Mesothelial cell of epicardium (in vitro differentiated cells): ENCODE measurements at regions not wholly inside any gene's neighbourhood (a gene's known extent, or its start where the extent isn't known, plus 50 kb on each side); places are given as distances from the start of the nearest gene placed in this dataset.

Experiments used
- DNase-seq, 2 experiments: peaks; one replicate each; pipeline ENCODE4 v3.0.0; 2021; ENCODE audit warnings: low spot score in 2 of 2; ENCODE audit not compliant: unreplicated experiment in 2 of 2
- H3K27ac Mint-ChIP-seq: 2 replicates; pipeline ENCODE4 v1.8.0; 2021; ENCODE audit warnings: mixed read lengths
- H3K27me3 Mint-ChIP-seq: 2 replicates; pipeline ENCODE4 v1.8.0; 2021; ENCODE audit warnings: low read depth, mixed read lengths
- H3K36me3 Mint-ChIP-seq: 2 replicates; pipeline ENCODE4 v1.8.0; 2021; ENCODE audit warnings: mixed read lengths
- H3K4me1 Mint-ChIP-seq: 2 replicates; pipeline ENCODE4 v1.8.0; 2021; ENCODE audit warnings: mixed read lengths
- H3K4me3 Mint-ChIP-seq: 2 replicates; pipeline ENCODE4 v1.8.0; 2021; ENCODE audit warnings: mild to moderate bottlenecking, moderate library complexity, mixed read lengths
- H3K9me3 Mint-ChIP-seq: 2 replicates; pipeline ENCODE4 v1.8.0; 2021; ENCODE audit warnings: mixed read lengths
- TF ChIP-seq, protein P1 (sequence below): fragments of 200-600 bp; sonication (generic); IDR thresholded peaks from one replicate; pipeline ENCODE4 v1.5.0; 2021; ENCODE audit warnings: antibody characterized with exemption; ENCODE audit not compliant: unreplicated experiment

DNA sequence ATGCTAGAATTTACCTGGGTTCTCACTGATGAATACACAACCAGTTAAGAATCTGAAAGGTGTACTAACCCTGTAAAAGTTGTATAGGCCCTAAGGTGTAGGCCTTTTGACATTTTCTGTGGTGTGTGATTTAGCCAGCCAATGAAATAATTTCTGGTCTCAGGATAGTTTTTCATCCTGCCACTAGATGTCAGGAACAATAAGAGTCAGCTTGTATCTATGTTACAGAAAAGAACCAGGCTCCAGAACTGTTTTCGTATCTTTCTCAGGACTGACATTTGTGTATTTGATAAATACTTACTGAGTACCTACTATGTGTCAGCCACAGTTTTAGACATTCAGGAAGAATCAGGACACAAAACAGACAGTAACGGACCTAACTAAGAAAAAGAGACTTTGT is 673.6 kb upstream of the TENM3 start:
- H3K9me3 Mint-ChIP-seq, result no peaks in the 10 kb centered on the region
- no peak overlapping the region for H3K27ac Mint-ChIP-seq
- no peak overlapping the region for H3K4me3 Mint-ChIP-seq
- no peaks in the 10 kb centered on the region for H3K36me3 Mint-ChIP-seq
- H3K27me3 Mint-ChIP-seq, result no peaks in the 10 kb centered on the region
- TF ChIP-seq, protein P1, sequence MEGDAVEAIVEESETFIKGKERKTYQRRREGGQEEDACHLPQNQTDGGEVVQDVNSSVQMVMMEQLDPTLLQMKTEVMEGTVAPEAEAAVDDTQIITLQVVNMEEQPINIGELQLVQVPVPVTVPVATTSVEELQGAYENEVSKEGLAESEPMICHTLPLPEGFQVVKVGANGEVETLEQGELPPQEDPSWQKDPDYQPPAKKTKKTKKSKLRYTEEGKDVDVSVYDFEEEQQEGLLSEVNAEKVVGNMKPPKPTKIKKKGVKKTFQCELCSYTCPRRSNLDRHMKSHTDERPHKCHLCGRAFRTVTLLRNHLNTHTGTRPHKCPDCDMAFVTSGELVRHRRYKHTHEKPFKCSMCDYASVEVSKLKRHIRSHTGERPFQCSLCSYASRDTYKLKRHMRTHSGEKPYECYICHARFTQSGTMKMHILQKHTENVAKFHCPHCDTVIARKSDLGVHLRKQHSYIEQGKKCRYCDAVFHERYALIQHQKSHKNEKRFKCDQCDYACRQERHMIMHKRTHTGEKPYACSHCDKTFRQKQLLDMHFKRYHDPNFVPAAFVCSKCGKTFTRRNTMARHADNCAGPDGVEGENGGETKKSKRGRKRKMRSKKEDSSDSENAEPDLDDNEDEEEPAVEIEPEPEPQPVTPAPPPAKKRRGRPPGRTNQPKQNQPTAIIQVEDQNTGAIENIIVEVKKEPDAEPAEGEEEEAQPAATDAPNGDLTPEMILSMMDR, result peak; percentile 25
- DNase-seq, result no peak
- H3K4me1 Mint-ChIP-seq, result peaks cover 5% of the 10 kb centered on the region

DNA sequence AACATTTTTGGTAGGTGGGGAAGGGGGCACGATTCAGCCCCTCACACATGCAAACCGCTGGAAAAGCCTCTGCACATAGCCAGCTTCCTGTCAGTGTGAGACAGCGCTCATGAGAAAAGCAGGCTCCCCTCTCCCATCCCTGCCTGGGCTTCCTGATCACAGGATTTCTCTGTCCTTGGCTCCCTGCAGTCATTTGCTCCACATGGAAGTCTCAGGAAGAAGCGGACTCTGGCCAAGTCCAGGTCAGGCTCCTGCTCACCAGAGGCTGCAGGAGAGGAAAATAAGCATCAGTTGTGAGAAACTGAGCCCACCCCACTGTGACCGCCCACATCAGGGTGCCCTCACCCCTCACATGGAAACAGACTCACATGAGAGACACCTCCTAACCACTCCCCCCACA is 664.3 kb upstream of the TENM3 start:
- Mint-ChIP-seq H3K27me3 (no peaks in the 10 kb centered on the region), H3K9me3 (peaks cover 12% of the 10 kb centered on the region), H3K36me3 (no peaks in the 10 kb centered on the region), H3K4me1 (peaks cover 2% of the 10 kb centered on the region), H3K27ac (no peak overlapping the region), H3K4me3 (no peak overlapping the region)
- TF ChIP-seq, protein P1, result no peak
- no peak for DNase-seq

DNA sequence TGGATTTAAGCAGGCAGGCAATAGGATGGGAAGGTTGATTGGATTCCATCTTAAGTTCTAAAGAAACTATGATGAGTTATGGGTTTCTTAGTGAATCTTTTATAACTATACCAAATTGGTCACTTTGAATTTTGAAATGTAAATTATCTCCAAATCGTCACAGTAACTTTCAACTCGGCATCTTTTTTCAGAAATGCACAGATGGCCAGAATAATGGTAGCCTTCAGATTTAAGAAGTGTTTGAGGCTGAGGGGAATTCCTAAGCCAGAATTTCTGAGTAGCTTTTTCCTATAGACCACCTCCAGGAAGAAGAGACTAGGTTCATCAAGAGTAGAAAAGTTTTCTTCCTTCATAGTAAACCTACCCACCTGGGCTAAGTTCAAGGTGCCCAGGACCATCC is 663.7 kb upstream of the TENM3 start:
- no peak overlapping the region for H3K4me3 Mint-ChIP-seq
- H3K27ac Mint-ChIP-seq, result no peak overlapping the region
- H3K9me3 Mint-ChIP-seq, result peaks cover 12% of the 10 kb centered on the region
- H3K4me1 Mint-ChIP-seq, result peaks cover 2% of the 10 kb centered on the region
- TF ChIP-seq, protein P1, result no peak
- DNase-seq, result no peak
- no peaks in the 10 kb centered on the region for H3K27me3 Mint-ChIP-seq
- no peaks in the 10 kb centered on the region for H3K36me3 Mint-ChIP-seq

DNA sequence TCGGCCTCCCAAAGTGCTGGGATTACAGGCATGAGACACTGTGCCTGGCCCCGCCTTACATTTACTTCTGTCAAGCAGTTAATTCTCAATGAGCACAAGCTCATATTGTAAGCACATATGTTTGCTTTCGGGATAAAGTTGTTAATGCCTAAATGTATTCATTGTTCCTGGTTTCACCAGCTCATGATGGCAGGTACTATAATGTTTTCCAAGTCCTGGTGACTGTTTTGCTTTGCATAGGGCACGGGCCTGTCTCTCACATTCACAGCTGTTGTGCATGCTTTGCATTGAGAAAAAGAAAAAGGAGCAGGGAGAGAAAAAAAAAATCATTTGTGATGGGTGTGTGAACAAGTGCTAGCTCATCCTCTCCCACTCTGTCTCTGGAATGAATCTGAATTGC is 661.2 kb upstream of the TENM3 start:
- peaks cover 2% of the 10 kb centered on the region for H3K4me1 Mint-ChIP-seq
- H3K4me3 Mint-ChIP-seq, result no peak overlapping the region
- H3K36me3 Mint-ChIP-seq, result no peaks in the 10 kb centered on the region
- no peaks in the 10 kb centered on the region for H3K27me3 Mint-ChIP-seq
- H3K27ac Mint-ChIP-seq, result no peak overlapping the region
- TF ChIP-seq, protein P1, result no peak
- peaks cover 6% of the 10 kb centered on the region for H3K9me3 Mint-ChIP-seq
- DNase-seq, result no peak

DNA sequence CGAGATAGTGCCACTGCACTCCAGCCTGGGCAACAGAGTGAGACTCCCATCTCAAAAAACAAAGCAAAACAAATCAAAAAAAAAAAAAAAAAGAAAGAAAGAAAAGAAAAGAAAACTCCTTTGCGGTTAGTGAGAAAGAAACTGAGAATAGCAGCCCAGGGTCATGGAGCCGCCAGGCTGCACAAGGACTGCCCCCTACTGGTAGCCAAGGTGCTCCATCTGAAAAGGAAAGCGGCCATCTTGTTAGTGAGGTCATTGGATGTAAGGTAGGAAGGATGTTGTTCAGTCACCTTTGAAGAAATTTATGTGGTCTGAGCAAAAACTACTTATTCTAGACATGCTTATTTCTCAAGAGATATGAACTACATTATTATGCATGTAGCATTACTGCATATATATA is 660.6 kb upstream of the TENM3 start:
- Mint-ChIP-seq H3K27ac (no peak overlapping the region), H3K9me3 (peaks cover 9% of the 10 kb centered on the region), H3K4me3 (no peak overlapping the region), H3K4me1 (peaks cover 2% of the 10 kb centered on the region), H3K36me3 (peaks cover under 1% of the 10 kb centered on the region), H3K27me3 (no peaks in the 10 kb centered on the region)
- no peak for DNase-seq
- TF ChIP-seq, protein P1, result no peak

DNA sequence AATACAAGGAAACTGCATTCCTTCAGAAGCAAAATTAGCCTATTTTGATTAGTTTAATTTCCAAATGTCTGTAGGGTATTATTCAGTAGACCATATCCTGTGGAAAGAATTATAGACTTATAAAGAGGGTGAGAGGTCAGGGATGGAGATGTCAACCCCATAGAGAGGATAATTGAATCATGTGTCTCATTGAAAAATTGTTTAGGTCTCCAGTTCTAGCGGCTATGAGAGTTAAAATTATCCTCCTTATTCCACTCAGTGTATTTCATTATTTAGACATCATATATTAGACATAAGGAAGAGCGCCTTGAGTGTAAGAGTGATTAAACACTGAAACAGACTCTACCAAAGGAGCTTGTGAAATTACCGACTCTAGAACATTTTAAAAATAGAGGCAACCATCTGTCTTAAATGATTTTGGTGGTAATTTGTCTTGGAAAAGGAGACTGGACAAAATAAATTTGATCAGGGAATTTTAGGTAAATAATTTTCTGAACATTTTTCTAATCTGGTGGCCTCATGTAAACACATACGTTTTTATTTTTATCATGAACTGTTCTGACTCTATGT is 654.4 kb upstream of the TENM3 start:
- no peaks in the 10 kb centered on the region for H3K4me1 Mint-ChIP-seq
- no peaks in the 10 kb centered on the region for H3K27me3 Mint-ChIP-seq
- no peak for DNase-seq
- peaks cover 3% of the 10 kb centered on the region for H3K36me3 Mint-ChIP-seq
- H3K4me3 Mint-ChIP-seq, result no peak overlapping the region
- TF ChIP-seq, protein P1, result no peak
- peaks cover 7% of the 10 kb centered on the region for H3K9me3 Mint-ChIP-seq
- H3K27ac Mint-ChIP-seq, result no peak overlapping the region
